ENCODE measurements at regions not wholly inside any gene's neighbourhood (a gene's known extent, or its start where the extent isn't known, plus 50 kb on each side); places are given as distances from the start of the nearest gene placed in this dataset.

- no peak overlapping the region for H3K27ac Mint-ChIP-seq
- DNase-seq: no peak
- ChIA-PET CTCF (ENCODE audit: partially characterized antibody) (no interaction called here), POLR2A (ENCODE audit: partially characterized antibody) (no interaction called here)
- intact Hi-C loops (cut with micrococcal nuclease): no loop called here
- no peaks in the 10 kb centered on the region for H3K9me3 ChIP-seq (ENCODE audit: control insufficient read depth in 1 of 2, low read length in 2 of 2)
- no peak overlapping the region for H3K4me3 Mint-ChIP-seq
- H3K4me1 ChIP-seq (ENCODE audit: insufficient read depth, low read length): no peaks in the 10 kb centered on the region
- no peaks in the 10 kb centered on the region for H3K36me3 ChIP-seq (ENCODE audit: insufficient read depth, low read length)
- H3K4me3 ChIP-seq (ENCODE audit: low read length in 2 of 2): no peak overlapping the region
- H3K9me3 Mint-ChIP-seq: peaks cover 0 to 4% (median 1%) of the 10 kb centered on the region in 8 donors
- H3K27me3 ChIP-seq (ENCODE audit: insufficient read depth, low read length): no peaks in the 10 kb centered on the region
- no peaks in the 10 kb centered on the region for H3K27me3 Mint-ChIP-seq
- H3K36me3 Mint-ChIP-seq: peaks cover 0 to 2% of the 10 kb centered on the region in 2 donors
- H3K27ac ChIP-seq (ENCODE audit: low read depth, low read length): no peak overlapping the region
- H3K4me1 Mint-ChIP-seq: no peaks in the 10 kb centered on the region
Measured at GRCh38 chr18:22355598-22355997, 62.1 kb downstream of the CTAGE1 start.

DNA sequence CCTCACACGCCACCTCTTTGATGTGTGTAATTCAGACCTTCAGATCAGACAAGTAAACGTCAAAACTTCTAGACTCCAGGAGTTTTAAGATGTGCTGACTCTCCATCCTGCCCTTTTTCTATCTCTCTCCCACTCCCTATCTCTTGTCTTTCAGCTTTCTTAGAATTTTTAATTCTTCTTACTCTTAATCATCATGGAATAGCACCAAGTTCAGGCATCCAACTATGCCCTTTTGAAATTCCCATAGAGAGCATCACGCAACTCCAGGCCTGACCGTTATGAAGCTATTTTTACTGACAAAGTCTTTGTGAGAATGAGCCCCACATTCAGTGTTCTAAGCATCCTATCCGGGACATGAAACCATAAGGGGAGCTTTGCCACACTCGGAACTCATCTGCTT, 62.6 kb downstream of the CTAGE1 start:
- Histone ChIP-seq H3K4me3 (ENCODE audit: low read length in 2 of 2) (no peak overlapping the region), H3K4me1 (ENCODE audit: insufficient read depth, low read length) (no peaks in the 10 kb centered on the region), H3K9me3 (ENCODE audit: control insufficient read depth in 1 of 2, low read length in 2 of 2) (no peaks in the 10 kb centered on the region), H3K27ac (ENCODE audit: low read depth, low read length) (no peak overlapping the region), H3K36me3 (ENCODE audit: insufficient read depth, low read length) (no peaks in the 10 kb centered on the region), H3K27me3 (ENCODE audit: insufficient read depth, low read length) (no peaks in the 10 kb centered on the region)
- POLR2A ChIA-PET (ENCODE audit: partially characterized antibody): no interaction called here
- Mint-ChIP-seq H3K4me1 (no peaks in the 10 kb centered on the region), H3K27ac (peak overlapping the region in 1 of 7 donors; percentile 16), H3K9me3 (peaks cover 0 to 4% (median 1%) of the 10 kb centered on the region in 8 donors), H3K4me3 (no peak overlapping the region), H3K27me3 (peaks cover 0 to 1% of the 10 kb centered on the region in 2 donors), H3K36me3 (peaks cover 0 to 2% of the 10 kb centered on the region in 2 donors)
- intact Hi-C loops (cut with micrococcal nuclease): no loop called here
- CTCF ChIA-PET (ENCODE audit: partially characterized antibody): no interaction called here
- DNase-seq: no peak

DNA sequence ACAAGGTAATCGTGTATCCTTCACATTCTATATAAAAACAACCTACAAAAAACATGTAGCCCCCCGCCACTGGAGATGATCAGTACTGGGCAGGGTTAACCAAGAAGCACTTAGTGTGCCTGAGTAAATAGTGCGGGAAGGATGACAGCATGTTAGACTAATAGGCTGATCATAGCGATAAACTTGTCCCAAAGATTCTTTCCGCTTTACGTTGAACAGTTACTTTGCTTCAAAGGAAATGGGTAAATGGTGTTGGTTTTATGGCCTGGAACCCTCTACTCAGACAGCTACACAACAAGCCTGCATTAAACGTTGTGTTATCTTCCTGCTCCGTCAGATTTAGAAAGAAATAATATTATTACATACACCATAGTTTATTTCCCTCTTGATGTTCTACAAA, 67.7 kb downstream of the CTAGE1 start:
- intact Hi-C loops (cut with micrococcal nuclease): loop anchor here (5.0 kb wide), 1 partner anchor 68 kb away; no protein-coding TSS in a partner anchor
- Mint-ChIP-seq H3K36me3 (peaks cover 0 to 2% of the 10 kb centered on the region in 2 donors), H3K4me3 (peak overlapping the region in 5 of 8 donors; percentile 28 to 88 (median 36)), H3K27ac (peak overlapping the region in 3 of 7 donors; percentile 14 to 69 (median 36)), H3K4me1 (peaks cover 12 to 32% (median 18%) of the 10 kb centered on the region in 4 donors), H3K27me3 (peaks cover 8 to 14% of the 10 kb centered on the region in 2 donors), H3K9me3 (peaks cover 0 to 3% (median 1%) of the 10 kb centered on the region in 8 donors)
- Histone ChIP-seq H3K27ac (ENCODE audit: low read depth, low read length) (no peak overlapping the region), H3K4me1 (ENCODE audit: insufficient read depth, low read length) (peaks cover 23% of the 10 kb centered on the region), H3K4me3 (ENCODE audit: low read length in 2 of 2) (no peak overlapping the region), H3K27me3 (ENCODE audit: insufficient read depth, low read length) (no peaks in the 10 kb centered on the region), H3K9me3 (ENCODE audit: control insufficient read depth in 1 of 2, low read length in 2 of 2) (no peaks in the 10 kb centered on the region), H3K36me3 (ENCODE audit: insufficient read depth, low read length) (no peaks in the 10 kb centered on the region)
- DNase-seq: no peak
- CTCF ChIA-PET (ENCODE audit: partially characterized antibody): no interaction called here
- POLR2A ChIA-PET (ENCODE audit: partially characterized antibody): no interaction called here

GRCh38 chr18:22349317-22349898, 68.3 kb downstream of the CTAGE1 start:
- no peak overlapping the region for H3K4me3 ChIP-seq (ENCODE audit: low read length in 2 of 2)
- H3K4me3 Mint-ChIP-seq: peak overlapping the region; percentile 75 to 90 (median 82)
- ChIA-PET CTCF (ENCODE audit: partially characterized antibody) (no interaction called here), POLR2A (ENCODE audit: partially characterized antibody) (no interaction called here)
- H3K4me1 ChIP-seq (ENCODE audit: insufficient read depth, low read length): peaks cover 25% of the 10 kb centered on the region
- peaks cover 0 to 3% (median 0%) of the 10 kb centered on the region in 8 donors for H3K9me3 Mint-ChIP-seq
- peaks cover 8 to 14% of the 10 kb centered on the region in 2 donors for H3K27me3 Mint-ChIP-seq
- DNase-seq: no peak
- peak overlapping the region; percentile 21 for H3K27ac ChIP-seq (ENCODE audit: low read depth, low read length)
- no peaks in the 10 kb centered on the region for H3K9me3 ChIP-seq (ENCODE audit: control insufficient read depth in 1 of 2, low read length in 2 of 2)
- peaks cover 12 to 32% (median 19%) of the 10 kb centered on the region in 4 donors for H3K4me1 Mint-ChIP-seq
- H3K27ac Mint-ChIP-seq: peak overlapping the region in 6 of 7 donors; percentile 26 to 89 (median 80)
- intact Hi-C loops (cut with micrococcal nuclease): loop anchor here (5.0 kb wide), 1 partner anchor 67 kb away; no protein-coding TSS in a partner anchor
- H3K36me3 Mint-ChIP-seq: peaks cover 0 to 2% of the 10 kb centered on the region in 2 donors
- H3K27me3 ChIP-seq (ENCODE audit: insufficient read depth, low read length): no peaks in the 10 kb centered on the region
- no peaks in the 10 kb centered on the region for H3K36me3 ChIP-seq (ENCODE audit: insufficient read depth, low read length)

DNA sequence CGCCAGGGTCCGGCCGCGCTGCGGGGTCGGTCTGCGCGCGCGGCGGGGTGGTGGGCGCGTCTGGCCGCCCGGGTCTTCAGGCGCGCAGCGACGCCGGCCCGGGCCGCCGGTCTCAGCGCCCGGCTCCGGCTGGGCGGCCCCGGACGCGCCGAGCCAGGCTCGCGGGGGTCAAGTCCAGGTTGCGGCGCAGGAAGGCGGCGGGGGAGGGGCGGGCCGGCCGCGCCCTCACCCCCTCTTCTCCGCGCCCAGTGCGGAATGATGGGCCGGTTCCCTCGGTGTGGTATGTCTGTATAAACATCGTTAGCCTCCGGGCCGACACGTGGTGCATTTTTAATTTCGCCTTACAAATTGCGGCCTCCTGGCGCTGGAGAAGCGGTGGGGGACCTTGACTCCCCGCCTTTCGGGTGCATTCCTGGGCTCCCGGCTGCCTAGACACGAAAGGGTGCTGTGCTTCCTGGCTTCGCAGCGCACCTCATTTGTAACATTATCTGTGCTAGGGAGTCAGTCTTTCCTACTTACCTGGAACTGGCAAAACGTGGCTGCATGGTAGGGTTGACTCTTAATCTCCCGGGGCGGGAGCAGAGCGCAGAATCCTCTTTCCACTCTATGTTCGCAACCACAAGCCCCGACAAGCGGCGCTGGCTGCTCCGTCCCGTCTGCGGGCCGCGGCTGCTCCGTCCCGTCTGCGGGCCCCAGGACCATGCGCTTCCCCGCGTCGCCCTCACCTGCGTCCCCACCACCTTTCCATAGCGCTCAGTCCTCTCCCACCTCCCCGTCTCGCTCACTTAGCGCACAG, 69.0 kb downstream of the CTAGE1 start:
- Mint-ChIP-seq H3K4me3 (peak overlapping the region; percentile 75 to 90 (median 82)), H3K36me3 (peaks cover 0 to 2% of the 10 kb centered on the region in 2 donors), H3K27ac (peak overlapping the region; percentile 26 to 94 (median 85)), H3K9me3 (peaks cover 0 to 3% (median 0%) of the 10 kb centered on the region in 8 donors), H3K4me1 (peaks cover 13 to 38% (median 24%) of the 10 kb centered on the region in 4 donors), H3K27me3 (peaks cover 8 to 14% of the 10 kb centered on the region in 2 donors)
- Histone ChIP-seq H3K27me3 (ENCODE audit: insufficient read depth, low read length) (no peaks in the 10 kb centered on the region), H3K27ac (ENCODE audit: low read depth, low read length) (peak overlapping the region; percentile 21), H3K9me3 (ENCODE audit: control insufficient read depth in 1 of 2, low read length in 2 of 2) (no peaks in the 10 kb centered on the region), H3K4me1 (ENCODE audit: insufficient read depth, low read length) (peaks cover 32% of the 10 kb centered on the region), H3K4me3 (ENCODE audit: low read length in 2 of 2) (no peak overlapping the region), H3K36me3 (ENCODE audit: insufficient read depth, low read length) (no peaks in the 10 kb centered on the region)
- no peak for DNase-seq
- ChIA-PET CTCF (ENCODE audit: partially characterized antibody) (interaction anchor here (1.7 kb wide), 1 partner anchor 30 kb away, joined by 4 read pairs; no protein-coding TSS in a partner anchor), POLR2A (ENCODE audit: partially characterized antibody) (interaction anchor here (0.8 kb wide), 1 partner anchor 8 kb away, joined by 3 read pairs; no protein-coding TSS in a partner anchor)
- intact Hi-C loops (cut with micrococcal nuclease): loop anchor here (5.0 kb wide), 1 partner anchor 66 kb away; no protein-coding TSS in a partner anchor

GRCh38 chr18:22347606-22348511, 69.9 kb downstream of the CTAGE1 start:
- peaks cover 13 to 46% (median 27%) of the 10 kb centered on the region in 4 donors for H3K4me1 Mint-ChIP-seq
- Histone ChIP-seq H3K27me3 (ENCODE audit: insufficient read depth, low read length) (no peaks in the 10 kb centered on the region), H3K4me1 (ENCODE audit: insufficient read depth, low read length) (peaks cover 41% of the 10 kb centered on the region), H3K36me3 (ENCODE audit: insufficient read depth, low read length) (no peaks in the 10 kb centered on the region), H3K27ac (ENCODE audit: low read depth, low read length) (no peak overlapping the region), H3K9me3 (ENCODE audit: control insufficient read depth in 1 of 2, low read length in 2 of 2) (no peaks in the 10 kb centered on the region), H3K4me3 (ENCODE audit: low read length in 2 of 2) (peak overlapping the region in 1 of 2 donors; percentile 29)
- peaks cover 0 to 2% of the 10 kb centered on the region in 2 donors for H3K36me3 Mint-ChIP-seq
- peaks cover 8 to 14% of the 10 kb centered on the region in 2 donors for H3K27me3 Mint-ChIP-seq
- ChIA-PET CTCF (ENCODE audit: partially characterized antibody) (interaction anchor here (1.7 kb wide), 1 partner anchor 31 kb away, joined by 4 read pairs; no protein-coding TSS in a partner anchor), POLR2A (ENCODE audit: partially characterized antibody) (interaction anchor here (0.8 kb wide), 1 partner anchor 9 kb away, joined by 3 read pairs; no protein-coding TSS in a partner anchor)
- intact Hi-C loops (cut with micrococcal nuclease): loop anchor here (5.0 kb wide), 1 partner anchor 66 kb away; no protein-coding TSS in a partner anchor
- peaks cover 0 to 3% (median 0%) of the 10 kb centered on the region in 8 donors for H3K9me3 Mint-ChIP-seq
- peak overlapping the region; percentile 82 to 91 (median 86) for H3K4me3 Mint-ChIP-seq
- peak overlapping the region; percentile 17 to 94 (median 90) for H3K27ac Mint-ChIP-seq
- DNase-seq: peak in 1 of 5 donors; percentile 24

All from CD4-positive, alpha-beta memory T cell (primary cell).